Testis (tissue), 2 donors: ENCODE measurements at regions not wholly inside any gene's neighbourhood (a gene's known extent, or its start where the extent isn't known, plus 50 kb on each side); places are given as distances from the start of the nearest gene placed in this dataset.

Experiments
- DNase-seq: peaks from one replicate; pipeline ENCODE4 v3.0.0-alpha.2; 2019
- H3K27ac ChIP-seq, 2 donors: fragments of 200-600 bp; sonication (generic); one replicate each; pipeline ENCODE4 v1.5.1; 2019
- H3K27me3 ChIP-seq: fragments of 200-600 bp; sonication (generic); one replicate; pipeline ENCODE4 v1.5.1; 2019
- H3K36me3 ChIP-seq: fragments of 200-600 bp; sonication (generic); one replicate; pipeline ENCODE4 v1.5.1; 2017; ENCODE audit warnings: low read depth; ENCODE audit errors: missing control alignments
- H3K4me1 ChIP-seq: fragments of 200-600 bp; sonication (generic); one replicate; pipeline ENCODE4 v1.5.1; 2019
- H3K4me3 ChIP-seq, 2 donors: fragments of 200-600 bp; sonication (generic); one replicate each; pipeline ENCODE4 v1.5.1; 2017 to 2019
- H3K9me3 ChIP-seq: fragments of 200-600 bp; sonication (generic); one replicate; pipeline ENCODE4 v1.5.1; 2017
- POLR2A ChIP-seq: fragments of 450-650 bp; IDR thresholded peaks from one replicate; pipeline ENCODE4 v1.6.1; 2017; ENCODE audit warnings: antibody characterized with exemption, mild to moderate bottlenecking, moderate library complexity
- WGBS, 2 donors: methylation state at CpG; one replicate each; pipeline ENCODE4 v1.1.5; 2018; 5-methylcytosine and 5-hydroxymethylcytosine counted together
- intact Hi-C: fragments of 100-400 bp; cut with DNase I; formaldehyde crosslinking; loops from one replicate; pipeline ENCODE4 v1.15.1; 2023; ENCODE audit warnings: low total_unique reads
- TF ChIP-seq, protein P1 (sequence below), 3 experiments: fragments of 450-650 bp in 2 of 3; fragments of 200-600 bp in 1 of 3; sonication (generic) in 1 of 3; IDR thresholded peaks; one replicate each; pipeline ENCODE4 v1.5.1; 2016 to 2019; ENCODE audit warnings: antibody characterized with exemption in 3 of 3, mild to moderate bottlenecking in 2 of 3, moderate library complexity in 1 of 3

- no peaks in the 10 kb centered on the region for H3K9me3 ChIP-seq
- H3K36me3 ChIP-seq = no peaks in the 10 kb centered on the region
- no peak overlapping the region for H3K27ac ChIP-seq
- DNase-seq = no peak
- H3K27me3 ChIP-seq = no peaks in the 10 kb centered on the region
- H3K4me3 ChIP-seq = no peak overlapping the region
- H3K4me1 ChIP-seq = no peaks in the 10 kb centered on the region
- intact Hi-C loops = no loop called here
- no peak for TF ChIP-seq POLR2A
- TF ChIP-seq, protein P1, sequence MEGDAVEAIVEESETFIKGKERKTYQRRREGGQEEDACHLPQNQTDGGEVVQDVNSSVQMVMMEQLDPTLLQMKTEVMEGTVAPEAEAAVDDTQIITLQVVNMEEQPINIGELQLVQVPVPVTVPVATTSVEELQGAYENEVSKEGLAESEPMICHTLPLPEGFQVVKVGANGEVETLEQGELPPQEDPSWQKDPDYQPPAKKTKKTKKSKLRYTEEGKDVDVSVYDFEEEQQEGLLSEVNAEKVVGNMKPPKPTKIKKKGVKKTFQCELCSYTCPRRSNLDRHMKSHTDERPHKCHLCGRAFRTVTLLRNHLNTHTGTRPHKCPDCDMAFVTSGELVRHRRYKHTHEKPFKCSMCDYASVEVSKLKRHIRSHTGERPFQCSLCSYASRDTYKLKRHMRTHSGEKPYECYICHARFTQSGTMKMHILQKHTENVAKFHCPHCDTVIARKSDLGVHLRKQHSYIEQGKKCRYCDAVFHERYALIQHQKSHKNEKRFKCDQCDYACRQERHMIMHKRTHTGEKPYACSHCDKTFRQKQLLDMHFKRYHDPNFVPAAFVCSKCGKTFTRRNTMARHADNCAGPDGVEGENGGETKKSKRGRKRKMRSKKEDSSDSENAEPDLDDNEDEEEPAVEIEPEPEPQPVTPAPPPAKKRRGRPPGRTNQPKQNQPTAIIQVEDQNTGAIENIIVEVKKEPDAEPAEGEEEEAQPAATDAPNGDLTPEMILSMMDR (IDR thresholded peaks at IDR 0.05) = no peak
- WGBS, 2 donors = 52 to 66% methylated on average over 7 of the region's 7 CpGs
These were observed 581.9 kb downstream of the VRK1 start for GRCh38 chr14:97379091-97379531.

GRCh38 chr14:97380539-97380941 lies 583.4 kb downstream of the VRK1 start:
- intact Hi-C loops = no loop called here
- no peak for TF ChIP-seq POLR2A
- H3K4me3 ChIP-seq = no peak overlapping the region

GRCh38 chr14:97381309-97381708 lies 584.1 kb downstream of the VRK1 start:
- no peak for DNase-seq
- Histone ChIP-seq H3K9me3 (no peaks in the 10 kb centered on the region), H3K27ac (no peak overlapping the region), H3K4me3 (no peak overlapping the region), H3K4me1 (no peaks in the 10 kb centered on the region), H3K36me3 (no peaks in the 10 kb centered on the region), H3K27me3 (no peaks in the 10 kb centered on the region)
- intact Hi-C loops = no loop called here
- 78 to 82% methylated on average over 1 of the region's 1 CpG for WGBS, 2 donors
- TF ChIP-seq POLR2A = no peak
- TF ChIP-seq, protein P1 (IDR thresholded peaks at IDR 0.05) = no peak

More at GRCh38 chr14:97380539-97380941, 583.4 kb downstream of the VRK1 start:
- no peaks in the 10 kb centered on the region for H3K9me3 ChIP-seq
- no peak overlapping the region for H3K27ac ChIP-seq
- H3K4me1 ChIP-seq = no peaks in the 10 kb centered on the region
- no peaks in the 10 kb centered on the region for H3K27me3 ChIP-seq
- H3K36me3 ChIP-seq = no peaks in the 10 kb centered on the region
- no peak for DNase-seq
- 73 to 77% methylated on average over 7 of the region's 7 CpGs for WGBS, 2 donors

GRCh38 chr14:97382616-97383226 lies 585.5 kb downstream of the VRK1 start:
- TF ChIP-seq, protein P1 (IDR thresholded peaks at IDR 0.05) = no peak
- TF ChIP-seq POLR2A = no peak
- Histone ChIP-seq H3K9me3 (no peaks in the 10 kb centered on the region), H3K4me3 (no peak overlapping the region), H3K36me3 (no peaks in the 10 kb centered on the region), H3K4me1 (no peaks in the 10 kb centered on the region), H3K27me3 (no peaks in the 10 kb centered on the region), H3K27ac (no peak overlapping the region)
- no peak for DNase-seq
- WGBS, 2 donors = 43 to 54% methylated on average over 5 of the region's 5 CpGs
- intact Hi-C loops = no loop called here

DNA sequence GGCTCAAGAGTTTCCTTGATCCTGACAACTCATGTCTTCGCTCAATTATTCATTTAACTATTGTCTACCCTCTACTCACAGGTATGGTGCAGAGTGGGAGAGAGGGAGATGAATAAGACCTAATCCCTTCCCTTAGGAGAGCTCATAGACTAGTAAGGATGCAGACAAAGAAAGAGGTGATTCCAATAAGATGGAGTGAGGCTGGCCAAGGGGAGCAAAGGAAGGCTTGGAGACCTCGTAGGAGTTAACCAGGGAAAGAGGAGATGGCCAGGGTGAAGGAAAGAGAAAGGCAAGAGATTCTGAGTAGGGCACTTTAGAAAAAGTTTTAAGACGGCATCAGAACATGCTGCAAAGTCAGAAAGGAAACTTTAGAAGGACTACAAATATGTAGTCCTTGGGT lies 588.5 kb downstream of the VRK1 start:
- H3K9me3 ChIP-seq = no peaks in the 10 kb centered on the region
- no peaks in the 10 kb centered on the region for H3K4me1 ChIP-seq
- TF ChIP-seq, protein P1 (IDR thresholded peaks at IDR 0.05) = no peak
- no peak for TF ChIP-seq POLR2A
- no peak overlapping the region for H3K4me3 ChIP-seq
- H3K27ac ChIP-seq = no peak overlapping the region
- no peaks in the 10 kb centered on the region for H3K27me3 ChIP-seq
- 82 to 85% methylated on average over 3 of the region's 3 CpGs for WGBS, 2 donors
- H3K36me3 ChIP-seq = no peaks in the 10 kb centered on the region
- intact Hi-C loops = no loop called here
- no peak for DNase-seq
